Lower leg skin (tissue), 3 donors: ENCODE measurements at regions not wholly inside any gene's neighbourhood (a gene's known extent, or its start where the extent isn't known, plus 50 kb on each side); places are given as distances from the start of the nearest gene placed in this dataset.

Experiments used
- CTCF ChIP-seq, 3 donors: fragments of 450-650 bp; IDR thresholded peaks; one replicate each; pipeline ENCODE4 v1.5.1; 2016; ENCODE audit warnings: antibody characterized with exemption in 3 of 3, mild to moderate bottlenecking in 3 of 3, moderate library complexity in 2 of 3
- POLR2A ChIP-seq, 2 donors: fragments of 450-650 bp; IDR thresholded peaks; one replicate each; pipeline ENCODE4 v1.6.1; 2016 to 2017; ENCODE audit warnings: antibody characterized with exemption in 2 of 2, mild to moderate bottlenecking in 1 of 2, moderate library complexity in 1 of 2

DNA sequence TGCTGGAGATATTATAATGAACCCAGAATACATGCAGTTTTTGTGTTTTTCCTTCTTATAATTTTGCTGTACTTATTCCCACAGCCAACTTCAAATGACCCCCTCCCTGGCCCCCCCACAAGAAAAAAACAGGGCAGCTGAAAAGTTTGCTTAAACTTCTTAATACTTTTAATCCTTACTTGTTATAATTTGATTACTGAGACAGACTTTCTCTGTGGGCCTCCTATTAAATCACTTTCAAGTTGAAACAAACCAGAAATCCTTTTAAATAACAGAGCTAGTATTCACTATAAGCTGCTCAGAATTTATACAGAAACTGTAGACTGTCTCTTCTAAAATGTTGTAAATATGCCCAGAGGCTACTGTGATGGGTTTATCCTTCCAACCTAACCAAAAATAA lies 106.3 kb downstream of the CENPW start:
- TF ChIP-seq CTCF (IDR thresholded peaks at IDR 0.05) (no peak), POLR2A (IDR thresholded peaks at IDR 0.05) (no peak)
